MM.1S (cell line): ENCODE measurements at regions not wholly inside any gene's neighbourhood (a gene's known extent, or its start where the extent isn't known, plus 50 kb on each side); places are given as distances from the start of the nearest gene placed in this dataset.

ENCODE experiments used
- DNase-seq: peaks from one replicate; pipeline ENCODE4 v3.0.0-alpha.2; 2015
- H2AFZ ChIP-seq: fragments of 300-600 bp; sonication (generic); 2 replicates; pipeline ENCODE4 v1.6.0; 2016; ENCODE audit warnings: antibody characterized with exemption, low read length
- H3F3A ChIP-seq: fragments of 300-600 bp; sonication (generic); 2 replicates; pipeline ENCODE4 v1.6.1; 2016; ENCODE audit warnings: mild to moderate bottlenecking, antibody characterized with exemption, low read length, moderate library complexity, mixed read lengths; ENCODE audit not compliant: insufficient read depth
- H3K27ac ChIP-seq: fragments of 300-600 bp; sonication (generic); 2 replicates; pipeline ENCODE4 v1.5.1; 2016; ENCODE audit warnings: mild to moderate bottlenecking, low read length
- H3K27me3 ChIP-seq: fragments of 300-600 bp; sonication (generic); replicated peaks from 2 replicates; pipeline ENCODE4 v1.6.0; 2016; ENCODE audit warnings: low read length; ENCODE audit not compliant: insufficient read depth
- H3K36me3 ChIP-seq: fragments of 300-600 bp; sonication (generic); replicated peaks from 2 replicates; pipeline ENCODE4 v1.6.1; 2016; ENCODE audit warnings: mild to moderate bottlenecking, low read length, mixed read lengths; ENCODE audit not compliant: insufficient read depth
- H3K4me1 ChIP-seq: fragments of 300-600 bp; sonication (generic); 2 replicates; pipeline ENCODE4 v1.6.1; 2016; ENCODE audit warnings: low read length, mixed read lengths
- H3K4me2 ChIP-seq: fragments of 300-600 bp; sonication (generic); 2 replicates; pipeline ENCODE4 v1.6.0; 2016; ENCODE audit warnings: low read depth, low read length
- H3K4me3 ChIP-seq: fragments of 300-600 bp; sonication (generic); 2 replicates; pipeline ENCODE4 v1.5.1; 2016; ENCODE audit warnings: low read length, mixed read lengths
- H3K79me2 ChIP-seq: fragments of 300-600 bp; sonication (generic); 2 replicates; pipeline ENCODE4 v1.6.1; 2016; ENCODE audit warnings: mixed run types, low read length, mixed read lengths
- H3K9ac ChIP-seq: fragments of 300-600 bp; sonication (generic); 2 replicates; pipeline ENCODE4 v1.6.1; 2016; ENCODE audit warnings: low read length, mixed read lengths
- H3K9me2 ChIP-seq: fragments of 300-600 bp; sonication (generic); replicated peaks from 2 replicates; pipeline ENCODE4 v1.6.1; 2016; ENCODE audit warnings: mild to moderate bottlenecking, low read length, mixed read lengths; ENCODE audit not compliant: insufficient read depth
- H3K9me3 ChIP-seq: fragments of 300-600 bp; sonication (generic); replicated peaks from 2 replicates; pipeline ENCODE4 v1.6.1; 2016; ENCODE audit warnings: mild to moderate bottlenecking, low read length, mixed read lengths; ENCODE audit not compliant: insufficient read depth
- H4K20me1 ChIP-seq: fragments of 300-600 bp; sonication (generic); 2 replicates; pipeline ENCODE4 v1.6.1; 2016; ENCODE audit warnings: mild to moderate bottlenecking, low read length, moderate library complexity, mixed read lengths; ENCODE audit not compliant: insufficient read depth
- CTCF ChIP-seq: fragments of 300-600 bp; sonication (generic); IDR thresholded peaks from 2 replicates; pipeline ENCODE4 v1.5.1; 2016; ENCODE audit warnings: antibody characterized with exemption, low read length, mixed read lengths
- EZH2 ChIP-seq: fragments of 300-600 bp; sonication (generic); optimal IDR thresholded peaks from 2 replicates; pipeline ENCODE3; 2017; ENCODE audit warnings: low read depth, mild to moderate bottlenecking, antibody characterized with exemption, low read length, mixed read lengths
- EZH2phosphoT487 ChIP-seq: fragments of 300-600 bp; sonication (generic); IDR thresholded peaks from 2 replicates; pipeline ENCODE4 v1.6.1; 2018; ENCODE audit warnings: antibody characterized with exemption, low read length

GRCh38 chr11:80727315-80727714 is 1286.5 kb upstream of the TENM4 start:
- H3K27me3 ChIP-seq: no peaks in the 10 kb centered on the region
- no peak for TF ChIP-seq EZH2
- peak; percentile 57 for TF ChIP-seq CTCF
- no peak for TF ChIP-seq EZH2phosphoT487
- peak; percentile 76 for DNase-seq

GRCh38 chr11:80726236-80726635 is 1285.4 kb upstream of the TENM4 start:
- no peak for DNase-seq
- Histone ChIP-seq H3K79me2 (no peaks in the 10 kb centered on the region), H3K9me3 (no peaks in the 10 kb centered on the region), H3K4me2 (no peak overlapping the region), H3F3A (no peaks in the 10 kb centered on the region), H4K20me1 (no peaks in the 10 kb centered on the region), H3K9me2 (no peaks in the 10 kb centered on the region), H3K36me3 (no peaks in the 10 kb centered on the region), H3K9ac (no peak overlapping the region), H3K27me3 (no peaks in the 10 kb centered on the region), H3K4me3 (no peak overlapping the region), H3K27ac (no peak overlapping the region), H2AFZ (no peak overlapping the region), H3K4me1 (0 out of 2 replicates have a peak, but pooled peaks cover 3% of the 10 kb centered on the region)
- TF ChIP-seq CTCF (no peak), EZH2phosphoT487 (no peak), EZH2 (no peak)

More at GRCh38 chr11:80727315-80727714, 1286.5 kb upstream of the TENM4 start:
- Histone ChIP-seq H3K79me2 (no peaks in the 10 kb centered on the region), H2AFZ (0 out of 2 replicates have a peak overlapping the region, but pooled peaks have one; percentile 12), H3K9me2 (no peaks in the 10 kb centered on the region), H4K20me1 (no peaks in the 10 kb centered on the region), H3K4me1 (0 out of 2 replicates have a peak, but pooled peaks cover 3% of the 10 kb centered on the region), H3K36me3 (no peaks in the 10 kb centered on the region), H3F3A (no peaks in the 10 kb centered on the region), H3K9me3 (no peaks in the 10 kb centered on the region), H3K4me2 (peak overlapping the region; percentile 26; the same call in 1 of the 2 replicates), H3K4me3 (no peak overlapping the region), H3K27ac (no peak overlapping the region), H3K9ac (no peak overlapping the region)

GRCh38 chr11:80724366-80724765 is 1283.5 kb upstream of the TENM4 start:
- H3K9me2 ChIP-seq: no peaks in the 10 kb centered on the region
- 0 out of 2 replicates have a peak, but pooled peaks cover 3% of the 10 kb centered on the region for H3K4me1 ChIP-seq
- no peaks in the 10 kb centered on the region for H4K20me1 ChIP-seq
- no peaks in the 10 kb centered on the region for H3K79me2 ChIP-seq
- no peaks in the 10 kb centered on the region for H3K27me3 ChIP-seq
- H3K4me3 ChIP-seq: no peak overlapping the region
- TF ChIP-seq EZH2 (no peak), EZH2phosphoT487 (no peak), CTCF (no peak)
- no peak overlapping the region for H3K27ac ChIP-seq
- H3F3A ChIP-seq: no peaks in the 10 kb centered on the region
- no peaks in the 10 kb centered on the region for H3K36me3 ChIP-seq
- no peak overlapping the region for H3K4me2 ChIP-seq
- no peaks in the 10 kb centered on the region for H3K9me3 ChIP-seq
- no peak overlapping the region for H3K9ac ChIP-seq
- no peak for DNase-seq
- H2AFZ ChIP-seq: no peak overlapping the region
